AG04449 (cell line): ENCODE measurements at regions not wholly inside any gene's neighbourhood (a gene's known extent, or its start where the extent isn't known, plus 50 kb on each side); places are given as distances from the start of the nearest gene placed in this dataset.

ENCODE experiments used
- CTCF ChIA-PET: fragments of 350-600 bp; formaldehyde crosslinking; extraction: SDS; loops from one replicate; lab custom pipeline; 2021; ENCODE audit warnings: antibody characterized with exemption; lab: Yijun Ruan, JAX
- POLR2A ChIA-PET: fragments of 400-600, 350-600 bp; formaldehyde crosslinking; extraction: SDS; loops from one replicate; lab custom pipeline; 2020; ENCODE audit warnings: antibody characterized with exemption, inconsistent platforms; lab: Yijun Ruan, JAX
- DNase-seq: peaks from one replicate; pipeline ENCODE4 v3.0.0-alpha.2; 2010; ENCODE audit warnings: low read depth, low spot score
- H3K4me3 ChIP-seq: 2 replicates; pipeline ENCODE4 v1.5.1; 2011; ENCODE audit warnings: low read depth, mild to moderate bottlenecking, control low read depth, low read length
- TF ChIP-seq, protein P1 (sequence below): IDR thresholded peaks from one replicate; pipeline ENCODE4 v1.5.1; 2011; ENCODE audit warnings: mild to moderate bottlenecking, moderate library complexity, low read length, control low read depth, inconsistent platforms; ENCODE audit not compliant: insufficient read depth; ENCODE audit errors: missing control alignments

DNA sequence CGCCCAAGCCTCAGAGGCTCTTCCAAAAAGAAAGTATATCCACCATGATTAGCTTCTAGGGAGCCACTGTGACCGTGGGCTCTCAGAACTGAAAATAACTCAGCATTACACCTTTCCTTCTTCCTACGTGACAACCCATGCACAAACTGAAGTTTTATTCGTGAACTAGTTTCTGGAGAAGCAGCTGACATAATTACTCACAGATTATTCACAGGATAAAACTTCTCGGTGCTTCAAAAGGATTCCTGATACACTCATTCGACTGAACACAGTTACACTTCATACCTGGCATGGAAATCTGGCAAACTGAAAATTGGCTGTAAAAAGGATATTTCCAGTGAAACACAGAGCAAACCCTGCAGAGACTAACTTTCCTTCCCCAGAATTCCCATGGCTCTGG is 139.2 kb upstream of the PTER start:
- TF ChIP-seq, protein P1, sequence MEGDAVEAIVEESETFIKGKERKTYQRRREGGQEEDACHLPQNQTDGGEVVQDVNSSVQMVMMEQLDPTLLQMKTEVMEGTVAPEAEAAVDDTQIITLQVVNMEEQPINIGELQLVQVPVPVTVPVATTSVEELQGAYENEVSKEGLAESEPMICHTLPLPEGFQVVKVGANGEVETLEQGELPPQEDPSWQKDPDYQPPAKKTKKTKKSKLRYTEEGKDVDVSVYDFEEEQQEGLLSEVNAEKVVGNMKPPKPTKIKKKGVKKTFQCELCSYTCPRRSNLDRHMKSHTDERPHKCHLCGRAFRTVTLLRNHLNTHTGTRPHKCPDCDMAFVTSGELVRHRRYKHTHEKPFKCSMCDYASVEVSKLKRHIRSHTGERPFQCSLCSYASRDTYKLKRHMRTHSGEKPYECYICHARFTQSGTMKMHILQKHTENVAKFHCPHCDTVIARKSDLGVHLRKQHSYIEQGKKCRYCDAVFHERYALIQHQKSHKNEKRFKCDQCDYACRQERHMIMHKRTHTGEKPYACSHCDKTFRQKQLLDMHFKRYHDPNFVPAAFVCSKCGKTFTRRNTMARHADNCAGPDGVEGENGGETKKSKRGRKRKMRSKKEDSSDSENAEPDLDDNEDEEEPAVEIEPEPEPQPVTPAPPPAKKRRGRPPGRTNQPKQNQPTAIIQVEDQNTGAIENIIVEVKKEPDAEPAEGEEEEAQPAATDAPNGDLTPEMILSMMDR: no peak
- ChIA-PET CTCF (no interaction called here), POLR2A (no interaction called here)
- no peak overlapping the region for H3K4me3 ChIP-seq
- DNase-seq: no peak

DNA sequence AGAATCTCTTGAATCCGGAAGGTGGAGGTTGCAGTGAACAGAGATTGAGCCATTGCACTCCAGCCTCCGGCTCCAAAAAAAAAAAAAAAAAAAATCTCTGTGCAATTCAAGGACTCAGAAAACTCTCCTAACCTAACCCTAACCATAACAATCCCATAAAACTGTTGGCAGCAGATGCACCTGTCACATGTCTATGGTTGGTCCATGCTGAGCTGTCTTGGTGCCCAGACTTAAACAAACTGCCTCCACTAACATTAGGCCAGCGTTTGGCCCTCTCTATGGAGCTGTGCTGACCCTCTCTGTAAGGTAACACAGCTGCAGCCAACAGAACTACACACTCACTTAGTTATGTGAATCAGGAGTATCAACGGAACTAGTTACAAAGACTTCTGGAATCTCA is 132.5 kb upstream of the PTER start:
- no peak for DNase-seq
- ChIA-PET CTCF (no interaction called here), POLR2A (no interaction called here)
- no peak overlapping the region for H3K4me3 ChIP-seq
- TF ChIP-seq, protein P1: no peak

DNA sequence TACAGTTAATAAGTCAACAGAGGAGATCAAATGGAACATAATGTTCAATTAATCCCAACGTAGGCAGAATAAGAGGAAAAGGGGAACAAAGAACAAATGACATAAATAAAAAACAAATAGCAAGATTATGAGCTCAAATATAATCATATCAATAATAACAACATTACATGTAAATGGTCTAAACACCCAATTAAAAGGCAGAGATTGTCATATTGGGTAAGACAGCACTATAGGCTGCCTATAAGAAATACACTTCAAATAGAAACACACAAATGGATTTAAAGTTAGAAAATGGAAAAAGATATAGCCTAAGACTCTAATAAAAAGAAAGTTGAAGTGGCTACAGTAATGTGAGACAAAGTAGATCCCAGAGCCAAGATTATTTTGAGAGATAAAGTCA is 126.4 kb upstream of the PTER start:
- CTCF ChIA-PET: no interaction called here
- POLR2A ChIA-PET: no interaction called here

DNA sequence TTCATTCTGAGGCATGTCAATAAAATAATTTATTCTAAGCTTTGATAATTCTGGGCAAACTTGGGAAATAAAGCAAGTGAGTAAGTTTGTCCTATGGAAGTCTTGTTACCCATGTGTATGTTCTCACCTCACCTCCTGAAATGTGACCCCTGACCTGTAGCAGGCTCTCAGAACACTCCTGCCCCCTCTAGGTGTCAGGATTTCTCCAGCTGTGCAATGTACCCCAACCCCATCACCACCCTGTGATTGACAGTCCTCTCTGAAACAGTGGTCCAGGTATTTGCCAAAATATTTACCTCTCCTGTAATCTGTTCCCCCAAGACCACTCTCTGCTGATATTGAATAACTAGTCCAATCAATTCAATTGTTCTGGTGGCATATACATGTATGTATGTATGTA is 122.6 kb upstream of the PTER start:
- TF ChIP-seq, protein P1: no peak
- no peak overlapping the region for H3K4me3 ChIP-seq
- ChIA-PET CTCF (no interaction called here), POLR2A (no interaction called here)
- DNase-seq: no peak

More for the DNA sequence above, 126.4 kb upstream of the PTER start:
- TF ChIP-seq, protein P1: no peak
- H3K4me3 ChIP-seq: no peak overlapping the region
- no peak for DNase-seq

- ChIA-PET CTCF (no interaction called here), POLR2A (no interaction called here)
- no peak for DNase-seq
- TF ChIP-seq, protein P1: no peak
- H3K4me3 ChIP-seq: no peak overlapping the region
Measured at GRCh38 chr10:16316733-16317390, 119.9 kb upstream of the PTER start.

DNA sequence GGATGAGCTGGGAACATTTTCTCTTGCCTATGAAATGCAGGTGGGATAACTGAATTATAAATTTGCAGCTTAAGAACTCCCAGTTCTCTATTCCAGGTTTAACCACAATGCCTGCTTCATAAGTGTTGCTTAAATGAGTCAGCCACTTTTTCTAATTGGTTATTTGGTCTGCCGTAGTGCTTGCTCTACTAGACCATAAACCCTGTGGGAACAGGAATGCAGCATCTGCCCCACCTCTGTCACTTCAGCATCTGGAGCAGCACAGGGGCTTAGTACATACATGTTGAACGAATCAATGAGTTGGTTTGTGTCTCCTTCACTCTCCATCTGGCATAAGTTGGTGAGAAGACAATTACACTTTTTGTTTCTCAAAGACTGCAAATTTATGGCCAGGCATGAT is 95.2 kb upstream of the PTER start:
- TF ChIP-seq, protein P1: no peak
- CTCF ChIA-PET: no interaction called here
- H3K4me3 ChIP-seq: no peak overlapping the region
- POLR2A ChIA-PET: no interaction called here
- DNase-seq: no peak
